SKM-1 (cell line): ENCODE measurements at regions not wholly inside any gene's neighbourhood (a gene's known extent, or its start where the extent isn't known, plus 50 kb on each side); places are given as distances from the start of the nearest gene placed in this dataset.
A peak's percentile ranks its signal among the peaks of the same experiment; 100 is the strongest.

ENCODE experiments used
- DNase-seq: peaks from one replicate; lab custom pipeline; 2025; ENCODE audit not compliant: unreplicated experiment; lab: John Stamatoyannopoulos, UW

- no peak for DNase-seq
These were observed 84.3 kb upstream of the UBL3 start for GRCh38 chr13:29934531-29935308.

GRCh38 chr13:29933401-29933800 lies 83.0 kb upstream of the UBL3 start:
- no peak for DNase-seq

GRCh38 chr13:29931696-29932095 lies 81.3 kb upstream of the UBL3 start:
- no peak for DNase-seq

GRCh38 chr13:29929062-29929847 lies 78.8 kb upstream of the UBL3 start:
- no peak for DNase-seq

- no peak for DNase-seq
These were observed 75.7 kb upstream of the UBL3 start for GRCh38 chr13:29926098-29926476.

GRCh38 chr13:29925457-29926097 lies 75.2 kb upstream of the UBL3 start:
- DNase-seq = peak; percentile 23

GRCh38 chr13:29924482-29925350 lies 74.3 kb upstream of the UBL3 start:
- DNase-seq = no peak

GRCh38 chr13:29923554-29924481 lies 73.4 kb upstream of the UBL3 start:
- no peak for DNase-seq

GRCh38 chr13:29922896-29923295 lies 72.5 kb upstream of the UBL3 start:
- no peak for DNase-seq

GRCh38 chr13:29922281-29922821 lies 71.9 kb upstream of the UBL3 start:
- DNase-seq = no peak

- no peak for DNase-seq
These were observed 71.1 kb upstream of the UBL3 start for GRCh38 chr13:29921542-29921941.

GRCh38 chr13:29920025-29920643 lies 69.7 kb upstream of the UBL3 start:
- no peak for DNase-seq

- no peak for DNase-seq
These were observed 68.4 kb upstream of the UBL3 start for GRCh38 chr13:29918845-29919244.

- DNase-seq = no peak
These were observed 67.2 kb upstream of the UBL3 start for GRCh38 chr13:29917650-29918049.

GRCh38 chr13:29914581-29914980 lies 64.2 kb upstream of the UBL3 start:
- peak; percentile 61 for DNase-seq

GRCh38 chr13:29911781-29912418 lies 61.5 kb upstream of the UBL3 start:
- DNase-seq = no peak

GRCh38 chr13:29909975-29910674 lies 59.7 kb upstream of the UBL3 start:
- DNase-seq = no peak

- no peak for DNase-seq
These were observed 58.8 kb upstream of the UBL3 start for GRCh38 chr13:29909081-29909730.
